BLaER1 (cell line): ENCODE measurements at regions not wholly inside any gene's neighbourhood (a gene's known extent, or its start where the extent isn't known, plus 50 kb on each side); places are given as distances from the start of the nearest gene placed in this dataset.
A peak's percentile ranks its signal among the peaks of the same experiment; 100 is the strongest.
"Not testable (repeated sequence)": the region's sequence is repeated elsewhere in the genome, so short reads cannot be mapped to it uniquely, and the experiment has no call there.

ENCODE experiments used
- H3K27ac ChIP-seq: shearing (Covaris generic); formaldehyde crosslinking; 2 replicates; pipeline ENCODE4 v1.8.1; 2022
- H3K27me3 ChIP-seq: shearing (Covaris generic); formaldehyde crosslinking; 2 replicates; pipeline ENCODE4 v1.8.1; 2022
- H3K36me3 ChIP-seq: shearing (Covaris generic); formaldehyde crosslinking; 2 replicates; pipeline ENCODE4 v1.8.1; 2022
- H3K4me1 ChIP-seq: shearing (Covaris generic); formaldehyde crosslinking; 2 replicates; pipeline ENCODE4 v1.8.1; 2022
- H3K4me2 ChIP-seq: shearing (Covaris generic); formaldehyde crosslinking; 2 replicates; pipeline ENCODE4 v1.8.1; 2022
- H3K4me3 ChIP-seq: shearing (Covaris generic); formaldehyde crosslinking; 2 replicates; pipeline ENCODE4 v1.8.1; 2022
- H3K9ac ChIP-seq: shearing (Covaris generic); formaldehyde crosslinking; 2 replicates; pipeline ENCODE4 v1.8.1; 2022
- H3K9me3 ChIP-seq: shearing (Covaris generic); formaldehyde crosslinking; 2 replicates; pipeline ENCODE4 v1.8.1; 2022
- H4K20me1 ChIP-seq: shearing (Covaris generic); formaldehyde crosslinking; 2 replicates; pipeline ENCODE4 v1.8.1; 2022
- Cebpa-rat ChIP-seq: shearing (Covaris generic); IDR thresholded peaks from 2 replicates; pipeline ENCODE4 v1.8.1; 2022

- Histone ChIP-seq H3K27me3 (no peaks in the 10 kb centered on the region), H3K4me3 (no peak overlapping the region), H3K9ac (no peak overlapping the region), H3K36me3 (no peaks in the 10 kb centered on the region), H3K9me3 (no peaks in the 10 kb centered on the region), H3K4me2 (no peak overlapping the region), H4K20me1 (no peaks in the 10 kb centered on the region), H3K27ac (no peak overlapping the region), H3K4me1 (peaks cover 30% of the 10 kb centered on the region)
- TF ChIP-seq Cebpa-rat = no peak
Measured at GRCh38 chr18:10093445-10093844, 179.6 kb downstream of the VAPA start.

GRCh38 chr18:10094154-10094553 is 180.3 kb downstream of the VAPA start:
- H3K4me3 ChIP-seq = no peak overlapping the region
- H4K20me1 ChIP-seq = no peaks in the 10 kb centered on the region
- H3K9me3 ChIP-seq = no peaks in the 10 kb centered on the region
- no peak overlapping the region for H3K9ac ChIP-seq
- H3K4me1 ChIP-seq = peaks cover 24% of the 10 kb centered on the region
- no peak overlapping the region for H3K27ac ChIP-seq
- TF ChIP-seq Cebpa-rat = no peak
- no peaks in the 10 kb centered on the region for H3K36me3 ChIP-seq
- H3K27me3 ChIP-seq = no peaks in the 10 kb centered on the region
- no peak overlapping the region for H3K4me2 ChIP-seq

- Histone ChIP-seq H3K9me3 (no peaks in the 10 kb centered on the region), H3K4me3 (no peak overlapping the region), H3K36me3 (no peaks in the 10 kb centered on the region), H3K4me1 (peaks cover 19% of the 10 kb centered on the region), H4K20me1 (no peaks in the 10 kb centered on the region), H3K4me2 (no peak overlapping the region), H3K27ac (no peak overlapping the region), H3K27me3 (no peaks in the 10 kb centered on the region), H3K9ac (no peak overlapping the region)
- no peak for TF ChIP-seq Cebpa-rat
Measured at GRCh38 chr18:10094655-10095054, 180.8 kb downstream of the VAPA start.

- Histone ChIP-seq H3K27me3 (no peaks in the 10 kb centered on the region), H3K36me3 (no peaks in the 10 kb centered on the region), H4K20me1 (no peaks in the 10 kb centered on the region), H3K9ac (no peak overlapping the region), H3K4me2 (no peak overlapping the region), H3K9me3 (no peaks in the 10 kb centered on the region), H3K4me1 (peaks cover 12% of the 10 kb centered on the region), H3K27ac (no peak overlapping the region), H3K4me3 (no peak overlapping the region)
- no peak for TF ChIP-seq Cebpa-rat
Measured at GRCh38 chr18:10095356-10095755, 181.5 kb downstream of the VAPA start.

- no peak overlapping the region for H3K9ac ChIP-seq
Measured at GRCh38 chr18:10099539-10100140, 185.8 kb downstream of the VAPA start.

GRCh38 chr18:10100196-10100595 is 186.4 kb downstream of the VAPA start:
- TF ChIP-seq Cebpa-rat = no peak

More at GRCh38 chr18:10099539-10100140, 185.8 kb downstream of the VAPA start:
- Histone ChIP-seq H3K27ac (no peak overlapping the region), H3K4me3 (no peak overlapping the region), H4K20me1 (no peaks in the 10 kb centered on the region), H3K4me1 (peaks cover 15% of the 10 kb centered on the region), H3K4me2 (no peak overlapping the region), H3K27me3 (no peaks in the 10 kb centered on the region), H3K36me3 (no peaks in the 10 kb centered on the region), H3K9me3 (peaks cover 4% of the 10 kb centered on the region)
- TF ChIP-seq Cebpa-rat = no peak

GRCh38 chr18:10100941-10101701 is 187.3 kb downstream of the VAPA start:
- peak overlapping the region; percentile 49 for H3K4me2 ChIP-seq
- H3K4me3 ChIP-seq = no peak overlapping the region
- peaks cover 19% of the 10 kb centered on the region for H3K9me3 ChIP-seq
- H3K4me1 ChIP-seq = peaks cover 15% of the 10 kb centered on the region
- no peak overlapping the region for H3K27ac ChIP-seq
- no peaks in the 10 kb centered on the region for H3K36me3 ChIP-seq
- no peak overlapping the region for H3K9ac ChIP-seq
- H4K20me1 ChIP-seq = no peaks in the 10 kb centered on the region
- H3K27me3 ChIP-seq = no peaks in the 10 kb centered on the region
- no peak for TF ChIP-seq Cebpa-rat

More at GRCh38 chr18:10100196-10100595, 186.4 kb downstream of the VAPA start:
- Histone ChIP-seq H3K27ac (no peak overlapping the region), H3K27me3 (no peaks in the 10 kb centered on the region), H3K4me3 (no peak overlapping the region), H3K9me3 (peaks cover 9% of the 10 kb centered on the region), H3K9ac (no peak overlapping the region), H3K4me1 (peaks cover 15% of the 10 kb centered on the region), H4K20me1 (no peaks in the 10 kb centered on the region), H3K4me2 (no peak overlapping the region), H3K36me3 (no peaks in the 10 kb centered on the region)

GRCh38 chr18:10101729-10102128 is 187.9 kb downstream of the VAPA start:
- Histone ChIP-seq H3K36me3 (no peaks in the 10 kb centered on the region), H3K27me3 (no peaks in the 10 kb centered on the region), H3K27ac (no peak overlapping the region), H3K9ac (no peak overlapping the region), H3K9me3 (peaks cover 19% of the 10 kb centered on the region), H4K20me1 (no peaks in the 10 kb centered on the region), H3K4me3 (no peak overlapping the region), H3K4me1 (peaks cover 15% of the 10 kb centered on the region), H3K4me2 (peak overlapping the region; percentile 49)
- no peak for TF ChIP-seq Cebpa-rat

- H3K27ac ChIP-seq, H3K9ac ChIP-seq: not testable (repeated sequence)
- H3K9me3 ChIP-seq = peaks cover 19% of the 10 kb centered on the region
Measured at GRCh38 chr18:10105118-10105517, 191.3 kb downstream of the VAPA start.

GRCh38 chr18:10111191-10111590 is 197.4 kb downstream of the VAPA start:
- TF ChIP-seq Cebpa-rat = no peak
- Histone ChIP-seq H3K4me1 (peaks cover 30% of the 10 kb centered on the region), H4K20me1 (no peaks in the 10 kb centered on the region), H3K9ac (no peak overlapping the region), H3K36me3 (no peaks in the 10 kb centered on the region), H3K9me3 (peaks cover under 1% of the 10 kb centered on the region; the same call in 1 of the 2 replicates), H3K4me3 (no peak overlapping the region), H3K27me3 (no peaks in the 10 kb centered on the region), H3K27ac (no peak overlapping the region), H3K4me2 (peak overlapping the region; percentile 80)

More at GRCh38 chr18:10105118-10105517, 191.3 kb downstream of the VAPA start:
- H3K4me3 ChIP-seq, H3K27me3 ChIP-seq, H4K20me1 ChIP-seq, H3K36me3 ChIP-seq, H3K4me2 ChIP-seq: not testable (repeated sequence)
- H3K4me1 ChIP-seq = peaks cover 15% of the 10 kb centered on the region
